SK-N-SH (cell line): ENCODE measurements at regions not wholly inside any gene's neighbourhood (a gene's known extent, or its start where the extent isn't known, plus 50 kb on each side); places are given as distances from the start of the nearest gene placed in this dataset.
"Not testable (repeated sequence)": the region's sequence is repeated elsewhere in the genome, so short reads cannot be mapped to it uniquely, and the experiment has no call there.

ENCODE experiments used
- CTCF ChIA-PET: fragments of 300-600, 350-600 bp; formaldehyde crosslinking; extraction: SDS; loops from one replicate; lab custom pipeline; 2021; lab: Yijun Ruan, JAX
- POLR2A ChIA-PET: fragments of 350-600 bp; sonication (Branson Sonifier 250); formaldehyde crosslinking; extraction: SDS; loops from one replicate; lab custom pipeline; 2020; ENCODE audit warnings: antibody characterized with exemption, inconsistent platforms; lab: Yijun Ruan, JAX
- DNase-seq: peaks from one replicate; pipeline ENCODE4 v3.0.0; 2012
- H2AFZ ChIP-seq: fragments of 200-600 bp; sonication (generic); 2 replicates; pipeline ENCODE4 v1.8.1; 2016; ENCODE audit warnings: antibody characterized with exemption, mild to moderate bottlenecking, low read depth
- H3F3A ChIP-seq: fragments of 200-600 bp; sonication (generic); replicated peaks from 2 replicates; pipeline ENCODE3; 2016; ENCODE audit warnings: antibody characterized with exemption, mild to moderate bottlenecking; ENCODE audit not compliant: insufficient read depth
- H3K27ac ChIP-seq, 2 experiments: fragments of 200-500 bp in 1 of 2; fragments of 200-600 bp in 1 of 2; sonication (Bioruptor generic) in 1 of 2; sonication (generic), shearing (Covaris generic) in 1 of 2; 2 replicates each; pipeline versions ENCODE4 v1.5.1 to v1.6.1; 2014 to 2016; ENCODE audit warnings: low read depth in 2 of 2, inconsistent platforms in 1 of 2, low read length in 1 of 2, mild to moderate bottlenecking in 1 of 2, mixed read lengths in 1 of 2
- H3K27me3 ChIP-seq: fragments of 200-600 bp; sonication (generic), shearing (Covaris generic); 2 replicates; pipeline ENCODE4 v1.6.1; 2016; ENCODE audit warnings: mixed run types; ENCODE audit not compliant: insufficient read depth
- H3K36me3 ChIP-seq, 2 experiments: fragments of 200-500 bp in 1 of 2; fragments of 200-600 bp in 1 of 2; sonication (Bioruptor generic) in 1 of 2; sonication (generic) in 1 of 2; replicated peaks in 1 of 2; 2 replicates each; pipeline versions ENCODE3 to v1.5.1; 2014 to 2016; ENCODE audit warnings: low read length in 1 of 2, mild to moderate bottlenecking in 1 of 2; ENCODE audit not compliant: insufficient read depth in 2 of 2, control insufficient read depth in 1 of 2
- H3K4me1 ChIP-seq, 2 experiments: fragments of 200-500 bp in 1 of 2; fragments of 200-600 bp in 1 of 2; sonication (Bioruptor generic) in 1 of 2; sonication (generic), shearing (Covaris generic) in 1 of 2; 2 replicates each; pipeline versions ENCODE4 v1.5.1 to v1.6.1; 2014 to 2016; ENCODE audit warnings: low read depth in 1 of 2, low read length in 1 of 2, mixed run types in 1 of 2; ENCODE audit not compliant: insufficient read depth in 2 of 2, control insufficient read depth in 1 of 2
- H3K4me2 ChIP-seq: fragments of 200-600 bp; sonication (generic), shearing (Covaris generic); 2 replicates; pipeline ENCODE4 v1.6.1; 2017; ENCODE audit warnings: mixed run types
- H3K4me3 ChIP-seq, 2 experiments: fragments of 200-500 bp in 1 of 2; fragments of 200-600 bp in 1 of 2; sonication (Bioruptor generic) in 1 of 2; sonication (generic), shearing (Covaris generic) in 1 of 2; 2 replicates each; pipeline versions ENCODE4 v1.5.1 to v1.8.1; 2014 to 2016; ENCODE audit warnings: low read depth in 2 of 2, inconsistent platforms in 1 of 2, low read length in 1 of 2, mild to moderate bottlenecking in 1 of 2, mixed read lengths in 1 of 2, moderate library complexity in 1 of 2
- H3K79me2 ChIP-seq: fragments of 200-600 bp; sonication (generic); 2 replicates; pipeline ENCODE4 v1.8.1; 2017; ENCODE audit warnings: mild to moderate bottlenecking; ENCODE audit not compliant: insufficient read depth
- H3K9ac ChIP-seq: fragments of 200-600 bp; sonication (generic); 2 replicates; pipeline ENCODE4 v1.6.1; 2017; ENCODE audit warnings: mixed run types
- H3K9me2 ChIP-seq: fragments of 200-600 bp; sonication (generic); 2 replicates; pipeline ENCODE4 v1.6.1; 2017; ENCODE audit warnings: mixed run types
- H3K9me3 ChIP-seq: fragments of 200-600 bp; sonication (generic); 2 replicates; pipeline ENCODE4 v1.6.1; 2017; ENCODE audit warnings: mixed run types, mild to moderate bottlenecking, moderate library complexity
- H4K20me1 ChIP-seq: fragments of 200-600 bp; sonication (generic); 2 replicates; pipeline ENCODE4 v1.6.1; 2017; ENCODE audit warnings: mild to moderate bottlenecking, mixed run types; ENCODE audit not compliant: insufficient read depth
- FOXJ3 ChIP-seq: sonication (generic); formaldehyde crosslinking; IDR thresholded peaks from 2 replicates; pipeline ENCODE4 v1.5.1; 2020; ENCODE audit warnings: mild to moderate bottlenecking, missing genetic modification reagents
- FOXM1 ChIP-seq: IDR thresholded peaks from 2 replicates; pipeline ENCODE4 v1.4.0; 2012; ENCODE audit warnings: low read depth, mild to moderate bottlenecking
- GABPA ChIP-seq: IDR thresholded peaks from 2 replicates; pipeline ENCODE4 v1.4.0; 2012; ENCODE audit warnings: low read depth, mild to moderate bottlenecking
- NFIC ChIP-seq: IDR thresholded peaks from 2 replicates; pipeline ENCODE4 v1.4.0; 2012; ENCODE audit warnings: borderline replicate concordance
- POLR2AphosphoS5 ChIP-seq: IDR thresholded peaks from 2 replicates; pipeline ENCODE4 v1.6.1; 2012; ENCODE audit warnings: low read depth, low read length
- WGBS: methylation state at CpG from one replicate; pipeline ENCODE4 v1.1.6; 2017; ENCODE audit warnings: low lambda C conversion rate; 5-methylcytosine and 5-hydroxymethylcytosine counted together
- TF ChIP-seq, protein P1 (sequence below): IDR thresholded peaks from 2 replicates; pipeline ENCODE4 v1.4.0; 2012; ENCODE audit warnings: low read depth, borderline replicate concordance

DNA sequence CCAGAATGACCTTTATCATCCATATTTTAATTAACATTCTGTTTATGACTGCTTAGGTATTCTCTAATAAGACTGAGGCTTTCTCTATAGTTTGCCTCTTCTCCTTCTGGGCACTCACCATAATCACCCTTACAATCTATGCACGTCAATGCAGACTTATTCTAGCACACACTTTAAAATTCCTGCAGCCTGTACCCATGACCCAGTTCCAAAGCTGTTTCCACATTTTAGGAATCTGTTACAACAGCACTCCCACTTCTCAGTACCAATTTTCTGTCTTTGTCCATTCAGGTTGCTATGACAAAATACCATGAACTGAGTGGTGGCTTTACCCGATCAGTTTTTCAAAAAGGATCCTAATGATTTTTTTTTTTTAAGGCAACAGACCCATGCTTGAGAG lies 103.5 kb downstream of the SOX14 start:
- Histone ChIP-seq H3K9me2 (no peaks in the 10 kb centered on the region), H3K9ac (no peak overlapping the region), H3K27ac (no peak overlapping the region), H2AFZ (no peak overlapping the region), H3K9me3 (no peaks in the 10 kb centered on the region), H3K79me2 (no peaks in the 10 kb centered on the region), H3K36me3 (no peaks in the 10 kb centered on the region), H3K4me3 (no peak overlapping the region), H3F3A (no peaks in the 10 kb centered on the region), H3K27me3 (no peaks in the 10 kb centered on the region), H3K4me1 (no peaks in the 10 kb centered on the region), H4K20me1 (no peaks in the 10 kb centered on the region), H3K4me2 (no peak overlapping the region)
- POLR2A ChIA-PET, result no interaction called here
- CTCF ChIA-PET, result interaction anchor here (0.7 kb wide), 1 partner anchor 61 kb away, joined by 3 read pairs; no protein-coding TSS in a partner anchor
- no peak for DNase-seq
- 19% methylated on average over 2 of the region's 2 CpGs for WGBS
- TF ChIP-seq GABPA, result no peak
- no peak for TF ChIP-seq POLR2AphosphoS5
- TF ChIP-seq FOXM1, result no peak
- TF ChIP-seq FOXJ3 (CRISPR knock-in tag), result no peak
- TF ChIP-seq NFIC, result no peak
- TF ChIP-seq, all 33 proteins: peak for 0

DNA sequence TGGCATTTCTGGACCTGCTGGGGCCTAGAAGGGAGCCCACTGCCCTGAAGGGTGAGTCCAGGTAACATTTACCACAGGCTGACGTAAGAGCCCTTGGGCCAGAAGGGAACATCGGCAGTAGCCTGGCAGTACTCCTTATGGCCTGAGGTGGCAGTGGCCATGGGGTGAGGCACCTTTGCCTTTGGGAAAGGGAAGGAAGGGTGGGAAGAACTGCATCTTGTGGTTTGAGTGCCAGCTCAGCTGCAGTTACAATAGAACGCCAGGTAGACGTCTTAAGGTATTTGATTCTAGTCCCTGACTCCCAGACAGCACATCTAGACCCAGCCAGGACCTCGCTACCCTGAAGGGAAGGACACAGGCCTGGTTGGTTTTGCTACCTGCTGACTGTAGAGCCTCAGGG lies 104.9 kb downstream of the SOX14 start:
- Histone ChIP-seq H3K9ac (no peak overlapping the region), H4K20me1 (no peaks in the 10 kb centered on the region), H3K9me2 (no peaks in the 10 kb centered on the region), H3K9me3 (no peaks in the 10 kb centered on the region), H3K79me2 (no peaks in the 10 kb centered on the region), H3K4me2 (no peak overlapping the region), H3K36me3 (no peaks in the 10 kb centered on the region), H3K4me1 (no peaks in the 10 kb centered on the region), H3K4me3 (no peak overlapping the region), H3K27me3 (no peaks in the 10 kb centered on the region), H2AFZ (no peak overlapping the region), H3F3A (no peaks in the 10 kb centered on the region), H3K27ac (no peak overlapping the region)
- ChIA-PET POLR2A (no interaction called here), CTCF (no interaction called here)
- DNase-seq, result no peak
- TF ChIP-seq, protein P1, sequence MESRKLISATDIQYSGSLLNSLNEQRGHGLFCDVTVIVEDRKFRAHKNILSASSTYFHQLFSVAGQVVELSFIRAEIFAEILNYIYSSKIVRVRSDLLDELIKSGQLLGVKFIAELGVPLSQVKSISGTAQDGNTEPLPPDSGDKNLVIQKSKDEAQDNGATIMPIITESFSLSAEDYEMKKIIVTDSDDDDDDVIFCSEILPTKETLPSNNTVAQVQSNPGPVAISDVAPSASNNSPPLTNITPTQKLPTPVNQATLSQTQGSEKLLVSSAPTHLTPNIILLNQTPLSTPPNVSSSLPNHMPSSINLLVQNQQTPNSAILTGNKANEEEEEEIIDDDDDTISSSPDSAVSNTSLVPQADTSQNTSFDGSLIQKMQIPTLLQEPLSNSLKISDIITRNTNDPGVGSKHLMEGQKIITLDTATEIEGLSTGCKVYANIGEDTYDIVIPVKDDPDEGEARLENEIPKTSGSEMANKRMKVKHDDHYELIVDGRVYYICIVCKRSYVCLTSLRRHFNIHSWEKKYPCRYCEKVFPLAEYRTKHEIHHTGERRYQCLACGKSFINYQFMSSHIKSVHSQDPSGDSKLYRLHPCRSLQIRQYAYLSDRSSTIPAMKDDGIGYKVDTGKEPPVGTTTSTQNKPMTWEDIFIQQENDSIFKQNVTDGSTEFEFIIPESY, result no peak
- 29% methylated on average over 4 of the region's 5 CpGs for WGBS

DNA sequence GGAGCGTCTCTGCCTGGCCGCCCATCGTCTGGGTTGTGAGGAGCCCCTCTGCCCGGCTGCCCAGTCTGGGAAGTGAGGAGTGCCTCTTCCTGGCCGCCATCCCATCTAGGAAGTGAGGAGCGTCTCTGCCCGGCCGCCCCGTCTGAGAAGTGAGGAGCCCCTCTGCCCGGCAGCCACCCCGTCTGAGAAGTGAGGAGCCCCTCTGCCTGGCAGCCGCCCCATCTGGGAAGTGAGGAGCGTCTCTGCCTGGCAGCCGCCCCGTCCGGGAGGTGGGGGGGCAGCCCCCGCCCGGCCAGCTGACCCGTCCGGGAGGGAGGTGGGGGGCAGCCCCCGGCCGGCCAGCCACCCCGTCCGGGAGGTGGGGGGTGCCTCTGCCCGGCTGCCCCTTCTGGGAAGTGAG lies 108.5 kb downstream of the SOX14 start:
- H3K4me3 ChIP-seq, H3K9me2 ChIP-seq, H3K36me3 ChIP-seq, DNase-seq, H3K4me2 ChIP-seq, H3K4me1 ChIP-seq, H3K27me3 ChIP-seq, H4K20me1 ChIP-seq, H2AFZ ChIP-seq, H3K79me2 ChIP-seq, CTCF ChIA-PET, H3F3A ChIP-seq, H3K27ac ChIP-seq, POLR2A ChIA-PET, H3K9ac ChIP-seq, H3K9me3 ChIP-seq: not testable (repeated sequence)
- 17% methylated on average over 7 of the region's 25 CpGs for WGBS

DNA sequence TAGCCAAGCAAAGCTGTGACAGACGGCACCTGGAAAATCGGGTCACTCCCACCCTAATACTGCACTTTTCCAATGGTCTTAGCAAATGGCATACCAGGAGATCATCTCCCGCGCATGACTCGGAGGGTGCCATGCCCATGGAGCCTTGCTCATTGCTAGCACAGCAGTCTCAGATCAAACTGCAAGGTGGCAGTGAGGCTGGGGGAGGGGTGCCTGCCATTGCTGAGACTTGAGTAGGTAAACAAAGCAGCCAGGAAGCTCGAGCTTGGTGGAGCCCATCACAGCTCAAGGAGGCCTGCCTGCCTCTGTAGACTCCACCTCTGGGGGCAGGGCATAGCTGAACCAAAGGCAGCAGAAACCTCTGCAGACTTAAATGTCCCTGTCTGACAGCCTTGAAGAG lies 113.1 kb upstream of the CLDN18 start:
- H3K9me2 ChIP-seq, H4K20me1 ChIP-seq, H3K9me3 ChIP-seq, H3K27ac ChIP-seq, POLR2A ChIA-PET, H3K36me3 ChIP-seq, H2AFZ ChIP-seq, DNase-seq, H3K4me3 ChIP-seq, H3K79me2 ChIP-seq, H3K9ac ChIP-seq, CTCF ChIA-PET, H3K27me3 ChIP-seq, H3K4me1 ChIP-seq, H3F3A ChIP-seq, H3K4me2 ChIP-seq: not testable (repeated sequence)
- WGBS, result 35% methylated on average over 6 of the region's 6 CpGs
